ENCODE measurements at regions not wholly inside any gene's neighbourhood (a gene's known extent, or its start where the extent isn't known, plus 50 kb on each side); places are given as distances from the start of the nearest gene placed in this dataset.

DNA sequence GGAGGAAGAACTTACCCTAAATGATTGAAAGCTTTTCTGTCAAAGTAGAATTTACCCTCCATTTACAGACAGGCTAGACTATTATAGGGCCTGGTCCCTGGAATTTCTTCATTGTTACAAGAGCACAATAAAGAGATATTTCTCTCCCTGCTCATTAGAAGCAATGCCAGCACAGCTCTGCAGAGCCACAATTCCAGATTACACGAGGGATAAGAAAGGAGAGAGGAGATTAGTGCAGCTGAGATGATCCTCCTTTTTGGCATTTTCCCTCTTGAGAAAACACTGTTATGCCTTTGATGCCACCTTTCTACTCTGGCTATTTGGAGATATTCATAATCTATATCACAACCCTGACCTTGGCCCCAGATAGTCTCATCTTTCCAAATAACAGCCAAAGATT lies 1119.5 kb upstream of the TMPRSS15 start:
- TF ChIP-seq, protein P1, sequence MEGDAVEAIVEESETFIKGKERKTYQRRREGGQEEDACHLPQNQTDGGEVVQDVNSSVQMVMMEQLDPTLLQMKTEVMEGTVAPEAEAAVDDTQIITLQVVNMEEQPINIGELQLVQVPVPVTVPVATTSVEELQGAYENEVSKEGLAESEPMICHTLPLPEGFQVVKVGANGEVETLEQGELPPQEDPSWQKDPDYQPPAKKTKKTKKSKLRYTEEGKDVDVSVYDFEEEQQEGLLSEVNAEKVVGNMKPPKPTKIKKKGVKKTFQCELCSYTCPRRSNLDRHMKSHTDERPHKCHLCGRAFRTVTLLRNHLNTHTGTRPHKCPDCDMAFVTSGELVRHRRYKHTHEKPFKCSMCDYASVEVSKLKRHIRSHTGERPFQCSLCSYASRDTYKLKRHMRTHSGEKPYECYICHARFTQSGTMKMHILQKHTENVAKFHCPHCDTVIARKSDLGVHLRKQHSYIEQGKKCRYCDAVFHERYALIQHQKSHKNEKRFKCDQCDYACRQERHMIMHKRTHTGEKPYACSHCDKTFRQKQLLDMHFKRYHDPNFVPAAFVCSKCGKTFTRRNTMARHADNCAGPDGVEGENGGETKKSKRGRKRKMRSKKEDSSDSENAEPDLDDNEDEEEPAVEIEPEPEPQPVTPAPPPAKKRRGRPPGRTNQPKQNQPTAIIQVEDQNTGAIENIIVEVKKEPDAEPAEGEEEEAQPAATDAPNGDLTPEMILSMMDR (conservative IDR thresholded peaks at IDR 0.05), result no peak
- no peak for TF ChIP-seq ZFX (IDR thresholded peaks at IDR 0.05)
